Endodermal cell (in vitro differentiated cells): ENCODE measurements at regions not wholly inside any gene's neighbourhood (a gene's known extent, or its start where the extent isn't known, plus 50 kb on each side); places are given as distances from the start of the nearest gene placed in this dataset.

ENCODE experiments used
- DNase-seq: peaks from one replicate; pipeline ENCODE4 v3.0.0-alpha.2; 2017
- H3K27ac ChIP-seq: 2 replicates; pipeline ENCODE4 v1.5.1; 2013; ENCODE audit warnings: mild to moderate bottlenecking, low read depth, low read length, moderate library complexity
- H3K27me3 ChIP-seq: 2 replicates; pipeline ENCODE4 v1.6.1; 2013; ENCODE audit warnings: mild to moderate bottlenecking, low read length, moderate library complexity; ENCODE audit not compliant: insufficient read depth, control insufficient read depth, poor library complexity, severe bottlenecking
- H3K36me3 ChIP-seq: 2 replicates; pipeline ENCODE4 v1.7.0; 2013; ENCODE audit warnings: mild to moderate bottlenecking, low read length, moderate library complexity; ENCODE audit not compliant: control insufficient read depth, insufficient read depth
- H3K4me1 ChIP-seq: one replicate; pipeline ENCODE4 v1.7.0; 2013; ENCODE audit warnings: low read length; ENCODE audit not compliant: control insufficient read depth, insufficient read depth
- H3K4me3 ChIP-seq: 2 replicates; pipeline ENCODE4 v1.5.1; 2013; ENCODE audit warnings: mild to moderate bottlenecking, low read length, moderate library complexity
- H3K9ac ChIP-seq: 2 replicates; pipeline ENCODE4 v1.6.1; 2013; ENCODE audit warnings: mild to moderate bottlenecking, low read length, moderate library complexity; ENCODE audit not compliant: poor library complexity, severe bottlenecking; ENCODE audit errors: extremely low read depth
- H3K9me3 ChIP-seq: 2 replicates; pipeline ENCODE4 v1.6.1; 2013; ENCODE audit warnings: mild to moderate bottlenecking, low read length, moderate library complexity; ENCODE audit not compliant: control insufficient read depth
- H3K27ac Mint-ChIP-seq: 2 replicates; pipeline ENCODE4 v1.8.0; 2020; ENCODE audit warnings: mixed read lengths
- H3K27me3 Mint-ChIP-seq: 2 replicates; pipeline ENCODE4 v1.8.0; 2021; ENCODE audit warnings: mild to moderate bottlenecking, mixed read lengths; ENCODE audit not compliant: insufficient read depth
- H3K36me3 Mint-ChIP-seq: 2 replicates; pipeline ENCODE4 v1.8.0; 2020; ENCODE audit warnings: low read depth, mixed read lengths
- H3K4me1 Mint-ChIP-seq: 2 replicates; pipeline ENCODE4 v1.8.0; 2020; ENCODE audit warnings: mixed read lengths
- H3K4me3 Mint-ChIP-seq: 2 replicates; pipeline ENCODE4 v1.8.0; 2020; ENCODE audit warnings: mild to moderate bottlenecking, moderate library complexity, mixed read lengths
- H3K9me3 Mint-ChIP-seq: 2 replicates; pipeline ENCODE4 v1.8.0; 2020; ENCODE audit warnings: mild to moderate bottlenecking, mixed read lengths
- CTCF ChIP-seq: fragments of 200-600 bp; sonication (generic); conservative IDR thresholded peaks from 2 replicates; pipeline ENCODE4 v1.5.0; 2021; ENCODE audit warnings: antibody characterized with exemption, mild to moderate bottlenecking
- WGBS, 2 experiments: methylation state at CpG; one replicate each; pipeline versions ENCODE4 v1.1.5 to v1.1.7; 2013; ENCODE audit warnings: missing lambda C conversion rate in 2 of 2, mixed read lengths in 1 of 2; ENCODE audit not compliant: insufficient coverage in 1 of 2, insufficient read length in 1 of 2; 5-methylcytosine and 5-hydroxymethylcytosine counted together

- Mint-ChIP-seq H3K4me3 (no peak overlapping the region), H3K36me3 (peaks cover 2% of the 10 kb centered on the region), H3K27ac (no peak overlapping the region), H3K4me1 (peaks cover 7% of the 10 kb centered on the region), H3K27me3 (no peaks in the 10 kb centered on the region), H3K9me3 (peaks cover 6% of the 10 kb centered on the region)
- Histone ChIP-seq H3K9ac (no peak overlapping the region), H3K27ac (no peak overlapping the region), H3K36me3 (no peaks in the 10 kb centered on the region), H3K4me1 (peaks cover 2% of the 10 kb centered on the region), H3K27me3 (no peaks in the 10 kb centered on the region), H3K9me3 (no peaks in the 10 kb centered on the region), H3K4me3 (no peak overlapping the region)
- no peak for TF ChIP-seq CTCF
- no peak for DNase-seq
- WGBS, 2 experiments, result 88 to 96% methylated on average over 2 of the region's 2 CpGs
These were observed 2071.2 kb upstream of the CDH6 start for GRCh38 chr5:29122306-29122705.

GRCh38 chr5:29114331-29114768 lies 2076.0 kb upstream of the CDH9 start:
- Mint-ChIP-seq H3K27ac (peak overlapping the region; percentile 3), H3K9me3 (peaks cover 38% of the 10 kb centered on the region), H3K4me1 (peaks cover 16% of the 10 kb centered on the region), H3K4me3 (no peak overlapping the region), H3K36me3 (peaks cover 5% of the 10 kb centered on the region), H3K27me3 (no peaks in the 10 kb centered on the region)
- Histone ChIP-seq H3K4me1 (no peaks in the 10 kb centered on the region), H3K27ac (no peak overlapping the region), H3K27me3 (no peaks in the 10 kb centered on the region), H3K4me3 (peak overlapping the region; percentile 65), H3K9ac (peak overlapping the region; percentile 48), H3K9me3 (peaks cover 18% of the 10 kb centered on the region), H3K36me3 (no peaks in the 10 kb centered on the region)
- TF ChIP-seq CTCF, result no peak
- peak; percentile 59 for DNase-seq

- Histone ChIP-seq H3K4me1 (no peaks in the 10 kb centered on the region), H3K9ac (peak overlapping the region; percentile 48), H3K9me3 (peaks cover 26% of the 10 kb centered on the region), H3K27me3 (no peaks in the 10 kb centered on the region), H3K27ac (no peak overlapping the region), H3K36me3 (no peaks in the 10 kb centered on the region), H3K4me3 (peak overlapping the region; percentile 65)
- TF ChIP-seq CTCF, result no peak
- peaks cover 45% of the 10 kb centered on the region for H3K9me3 Mint-ChIP-seq
- no peaks in the 10 kb centered on the region for H3K27me3 Mint-ChIP-seq
- peaks cover 16% of the 10 kb centered on the region for H3K4me1 Mint-ChIP-seq
- H3K4me3 Mint-ChIP-seq, result no peak overlapping the region
- 75% methylated on average over 1 of the region's 2 CpGs; no CpG with 5 or more reads in 1 of the 2 experiments for WGBS, 2 experiments
- peak; percentile 56 for DNase-seq
- peaks cover 5% of the 10 kb centered on the region for H3K36me3 Mint-ChIP-seq
- H3K27ac Mint-ChIP-seq, result peak overlapping the region; percentile 3
These were observed 2075.1 kb upstream of the CDH9 start for GRCh38 chr5:29113516-29113915.
